ENCODE measurements at regions not wholly inside any gene's neighbourhood (a gene's known extent, or its start where the extent isn't known, plus 50 kb on each side); places are given as distances from the start of the nearest gene placed in this dataset.

GRCh38 chr1:239322369-239322768 is 64.0 kb upstream of the CHRM3 start:
- DNase-seq (ENCODE audit: low spot score): no peak

GRCh38 chr1:239321877-239322276 is 64.5 kb upstream of the CHRM3 start:
- DNase-seq (ENCODE audit: low spot score): no peak

GRCh38 chr1:239317948-239318347 is 68.4 kb upstream of the CHRM3 start:
- no peak for DNase-seq (ENCODE audit: low spot score)

- peak; percentile 42 for DNase-seq (ENCODE audit: low spot score)
Observed at GRCh38 chr1:239315631-239316217, 70.6 kb upstream of the CHRM3 start.

- DNase-seq (ENCODE audit: low spot score): no peak
Observed at GRCh38 chr1:239311331-239311730, 75.0 kb upstream of the CHRM3 start.

- peak; percentile 28 for DNase-seq (ENCODE audit: low spot score)
Observed at GRCh38 chr1:239308701-239309333, 77.6 kb upstream of the CHRM3 start.

GRCh38 chr1:239307886-239308285 is 78.5 kb upstream of the CHRM3 start:
- no peak for DNase-seq (ENCODE audit: low spot score)

- no peak for DNase-seq (ENCODE audit: low spot score)
Observed at GRCh38 chr1:239306426-239306825, 79.9 kb upstream of the CHRM3 start.

- DNase-seq (ENCODE audit: low spot score): no peak
Observed at GRCh38 chr1:239303289-239303688, 83.1 kb upstream of the CHRM3 start.

GRCh38 chr1:239302696-239303095 is 83.7 kb upstream of the CHRM3 start:
- no peak for DNase-seq (ENCODE audit: low spot score)

GRCh38 chr1:239301251-239301650 is 85.1 kb upstream of the CHRM3 start:
- no peak for DNase-seq (ENCODE audit: low spot score)

- DNase-seq (ENCODE audit: low spot score): no peak
Observed at GRCh38 chr1:239297910-239298309, 88.5 kb upstream of the CHRM3 start.

GRCh38 chr1:239293350-239294110 is 92.8 kb upstream of the CHRM3 start:
- no peak for DNase-seq (ENCODE audit: low spot score)

- no peak for DNase-seq (ENCODE audit: low spot score)
Observed at GRCh38 chr1:239288820-239289554, 97.4 kb upstream of the CHRM3 start.

- no peak for DNase-seq (ENCODE audit: low spot score)
Observed at GRCh38 chr1:239287296-239287695, 99.1 kb upstream of the CHRM3 start.

- no peak for DNase-seq (ENCODE audit: low spot score)
Observed at GRCh38 chr1:239283216-239283615, 103.2 kb upstream of the CHRM3 start.

GRCh38 chr1:239282411-239282810 is 104.0 kb upstream of the CHRM3 start:
- no peak for DNase-seq (ENCODE audit: low spot score)

- DNase-seq (ENCODE audit: low spot score): no peak
Observed at GRCh38 chr1:239276051-239276450, 110.3 kb upstream of the CHRM3 start.

GRCh38 chr1:239274242-239274830 is 112.0 kb upstream of the CHRM3 start:
- no peak for DNase-seq (ENCODE audit: low spot score)

GRCh38 chr1:239270509-239270908 is 115.9 kb upstream of the CHRM3 start:
- no peak for DNase-seq (ENCODE audit: low spot score)

- DNase-seq (ENCODE audit: low spot score): no peak
Observed at GRCh38 chr1:239269706-239270105, 116.7 kb upstream of the CHRM3 start.

- no peak for DNase-seq (ENCODE audit: low spot score)
Observed at GRCh38 chr1:239268941-239269340, 117.4 kb upstream of the CHRM3 start.
